BJ (cell line): ENCODE measurements at regions not wholly inside any gene's neighbourhood (a gene's known extent, or its start where the extent isn't known, plus 50 kb on each side); places are given as distances from the start of the nearest gene placed in this dataset.

ENCODE experiments used
- CTCF ChIA-PET: fragments of 350-600 bp; formaldehyde crosslinking; extraction: SDS; loops from one replicate; lab custom pipeline; 2021; ENCODE audit warnings: antibody characterized with exemption, inconsistent platforms; lab: Yijun Ruan, JAX
- POLR2A ChIA-PET: fragments of 300-600 bp; sonication (Branson Sonifier 250); formaldehyde crosslinking; extraction: SDS; loops from one replicate; lab custom pipeline; 2021; ENCODE audit warnings: antibody characterized with exemption; lab: Charles Lee
- DNase-seq: peaks from one replicate; pipeline ENCODE4 v3.0.0-alpha.2; 2011; ENCODE audit warnings: low read depth
- H3K27me3 ChIP-seq: 2 replicates; pipeline ENCODE4 v1.6.0; 2011; ENCODE audit warnings: low read length; ENCODE audit not compliant: control insufficient read depth, insufficient read depth
- H3K36me3 ChIP-seq: 2 replicates; pipeline ENCODE4 v1.5.1; 2011; ENCODE audit warnings: low read length; ENCODE audit not compliant: control insufficient read depth, insufficient read depth
- H3K4me3 ChIP-seq: 2 replicates; pipeline ENCODE4 v1.5.1; 2011; ENCODE audit warnings: low read depth, mild to moderate bottlenecking, control low read depth, low read length
- CTCF ChIP-seq: IDR thresholded peaks from 2 replicates; pipeline ENCODE4 v1.5.1; 2011; ENCODE audit warnings: low read depth, mild to moderate bottlenecking, control low read depth, inconsistent platforms, low read length, moderate library complexity; ENCODE audit not compliant: insufficient read depth

- no peaks in the 10 kb centered on the region for H3K36me3 ChIP-seq
- ChIA-PET CTCF (no interaction called here), POLR2A (no interaction called here)
- DNase-seq, result no peak
- TF ChIP-seq CTCF, result no peak
- no peak overlapping the region for H3K4me3 ChIP-seq
- no peaks in the 10 kb centered on the region for H3K27me3 ChIP-seq
These were observed 99.8 kb downstream of the TAF11L14 start for GRCh38 chr5:17734011-17734410.

- no peak for TF ChIP-seq CTCF
- Histone ChIP-seq H3K36me3 (no peaks in the 10 kb centered on the region), H3K27me3 (no peaks in the 10 kb centered on the region), H3K4me3 (no peak overlapping the region)
- ChIA-PET CTCF (no interaction called here), POLR2A (no interaction called here)
- no peak for DNase-seq
These were observed 101.5 kb downstream of the TAF11L14 start for GRCh38 chr5:17735761-17736160.

GRCh38 chr5:17737092-17737491 lies 102.8 kb downstream of the TAF11L14 start:
- H3K4me3 ChIP-seq, result no peak overlapping the region
- no peaks in the 10 kb centered on the region for H3K27me3 ChIP-seq
- DNase-seq, result no peak
- H3K36me3 ChIP-seq, result no peaks in the 10 kb centered on the region
- CTCF ChIA-PET, result interaction anchor here (0.9 kb wide), 1 partner anchor 9 kb away, joined by 3 read pairs; no protein-coding TSS in a partner anchor
- POLR2A ChIA-PET, result no interaction called here
- TF ChIP-seq CTCF, result no peak

- CTCF ChIA-PET, result no interaction called here
- no peak for TF ChIP-seq CTCF
These were observed 104.2 kb downstream of the TAF11L14 start for GRCh38 chr5:17738446-17738845.

GRCh38 chr5:17743580-17744435 lies 109.5 kb downstream of the TAF11L14 start:
- TF ChIP-seq CTCF, result no peak
- POLR2A ChIA-PET, result no interaction called here
- no peak for DNase-seq
- H3K27me3 ChIP-seq, result no peaks in the 10 kb centered on the region
- H3K4me3 ChIP-seq, result no peak overlapping the region
- no peaks in the 10 kb centered on the region for H3K36me3 ChIP-seq
- CTCF ChIA-PET, result no interaction called here

More at GRCh38 chr5:17738446-17738845, 104.2 kb downstream of the TAF11L14 start:
- H3K36me3 ChIP-seq, result no peaks in the 10 kb centered on the region
- no peak overlapping the region for H3K4me3 ChIP-seq
- no peaks in the 10 kb centered on the region for H3K27me3 ChIP-seq
- POLR2A ChIA-PET, result no interaction called here
- DNase-seq, result no peak
